Vagina (tissue), 2 donors: ENCODE measurements at regions not wholly inside any gene's neighbourhood (a gene's known extent, or its start where the extent isn't known, plus 50 kb on each side); places are given as distances from the start of the nearest gene placed in this dataset.
"Not testable (repeated sequence)": the region's sequence is repeated elsewhere in the genome, so short reads cannot be mapped to it uniquely, and the experiment has no call there.

Experiments
- POLR2A ChIP-seq, 2 donors: fragments of 450-650 bp; IDR thresholded peaks; one replicate each; pipeline ENCODE4 v1.6.1; 2017; ENCODE audit warnings: antibody characterized with exemption in 2 of 2, mild to moderate bottlenecking in 2 of 2, moderate library complexity in 2 of 2
- POLR2AphosphoS5 ChIP-seq, 2 donors: sonication (generic); formaldehyde crosslinking; IDR thresholded peaks; one replicate each; pipeline ENCODE4 v1.9.0; 2017; ENCODE audit warnings: antibody characterized with exemption in 2 of 2, mild to moderate bottlenecking in 2 of 2, low read depth in 1 of 2; ENCODE audit not compliant: insufficient read depth in 1 of 2
- TF ChIP-seq, protein P1 (sequence below), 3 experiments: fragments of 450-650 bp in 2 of 3; fragments of 200-600 bp in 1 of 3; sonication (generic) in 1 of 3; IDR thresholded peaks; one replicate each; pipeline ENCODE4 v1.5.1; 2017 to 2019; ENCODE audit warnings: antibody characterized with exemption in 3 of 3, mild to moderate bottlenecking in 2 of 3, moderate library complexity in 2 of 3

DNA sequence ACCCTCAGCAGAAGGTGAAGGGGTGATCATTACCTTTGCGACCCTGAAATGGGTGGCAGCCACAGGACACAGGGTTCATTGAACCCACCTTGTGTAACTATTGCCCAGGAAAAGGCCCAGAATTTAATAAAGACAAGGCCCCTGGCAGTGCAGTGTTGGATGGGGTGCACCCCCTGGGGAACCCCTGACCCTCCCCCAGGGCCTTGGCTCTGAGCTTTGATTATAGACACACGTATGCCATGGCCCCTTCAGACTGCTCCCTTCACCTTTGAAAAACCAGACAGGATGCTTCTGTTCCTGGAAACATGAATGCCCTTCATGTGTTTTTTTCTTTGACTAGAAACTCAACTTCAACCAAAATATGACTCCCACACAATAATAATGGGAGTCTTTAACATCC lies 93.1 kb downstream of the POTEH start:
- TF ChIP-seq, protein P1, sequence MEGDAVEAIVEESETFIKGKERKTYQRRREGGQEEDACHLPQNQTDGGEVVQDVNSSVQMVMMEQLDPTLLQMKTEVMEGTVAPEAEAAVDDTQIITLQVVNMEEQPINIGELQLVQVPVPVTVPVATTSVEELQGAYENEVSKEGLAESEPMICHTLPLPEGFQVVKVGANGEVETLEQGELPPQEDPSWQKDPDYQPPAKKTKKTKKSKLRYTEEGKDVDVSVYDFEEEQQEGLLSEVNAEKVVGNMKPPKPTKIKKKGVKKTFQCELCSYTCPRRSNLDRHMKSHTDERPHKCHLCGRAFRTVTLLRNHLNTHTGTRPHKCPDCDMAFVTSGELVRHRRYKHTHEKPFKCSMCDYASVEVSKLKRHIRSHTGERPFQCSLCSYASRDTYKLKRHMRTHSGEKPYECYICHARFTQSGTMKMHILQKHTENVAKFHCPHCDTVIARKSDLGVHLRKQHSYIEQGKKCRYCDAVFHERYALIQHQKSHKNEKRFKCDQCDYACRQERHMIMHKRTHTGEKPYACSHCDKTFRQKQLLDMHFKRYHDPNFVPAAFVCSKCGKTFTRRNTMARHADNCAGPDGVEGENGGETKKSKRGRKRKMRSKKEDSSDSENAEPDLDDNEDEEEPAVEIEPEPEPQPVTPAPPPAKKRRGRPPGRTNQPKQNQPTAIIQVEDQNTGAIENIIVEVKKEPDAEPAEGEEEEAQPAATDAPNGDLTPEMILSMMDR (IDR thresholded peaks at IDR 0.05), result not testable (repeated sequence)
- TF ChIP-seq POLR2A (IDR thresholded peaks at IDR 0.05); POLR2AphosphoS5 (IDR thresholded peaks at IDR 0.05; ENCODE audit: insufficient read depth in 1 of 2, low read depth in 1 of 2): not testable (repeated sequence)
